Ectodermal cell (in vitro differentiated cells): ENCODE measurements at regions not wholly inside any gene's neighbourhood (a gene's known extent, or its start where the extent isn't known, plus 50 kb on each side); places are given as distances from the start of the nearest gene placed in this dataset.

Experiments
- H3K27ac ChIP-seq: 2 replicates; pipeline ENCODE4 v1.7.0; 2013; ENCODE audit warnings: mild to moderate bottlenecking, low read depth, low read length; ENCODE audit not compliant: insufficient read depth, poor library complexity, severe bottlenecking
- H3K27me3 ChIP-seq: 2 replicates; pipeline ENCODE4 v1.7.0; 2013; ENCODE audit warnings: mild to moderate bottlenecking, low read length; ENCODE audit not compliant: insufficient read depth, control insufficient read depth, poor library complexity, severe bottlenecking
- H3K36me3 ChIP-seq: one replicate; pipeline ENCODE4 v1.7.0; 2013; ENCODE audit warnings: low read length; ENCODE audit not compliant: control insufficient read depth, insufficient read depth
- H3K4me1 ChIP-seq: one replicate; pipeline ENCODE4 v1.7.0; 2013; ENCODE audit warnings: low read length; ENCODE audit not compliant: control insufficient read depth, insufficient read depth
- H3K4me3 ChIP-seq: 2 replicates; pipeline ENCODE4 v1.7.0; 2013; ENCODE audit warnings: low read depth, low read length, control low read depth; ENCODE audit not compliant: insufficient read depth
- H3K9me3 ChIP-seq: 2 replicates; pipeline ENCODE4 v1.7.0; 2013; ENCODE audit warnings: mild to moderate bottlenecking, low read length, moderate library complexity; ENCODE audit not compliant: control insufficient read depth
- WGBS, 2 experiments: methylation state at CpG; one replicate each; pipeline ENCODE4 v1.1.7; 2013; ENCODE audit warnings: missing lambda C conversion rate in 2 of 2; 5-methylcytosine and 5-hydroxymethylcytosine counted together

DNA sequence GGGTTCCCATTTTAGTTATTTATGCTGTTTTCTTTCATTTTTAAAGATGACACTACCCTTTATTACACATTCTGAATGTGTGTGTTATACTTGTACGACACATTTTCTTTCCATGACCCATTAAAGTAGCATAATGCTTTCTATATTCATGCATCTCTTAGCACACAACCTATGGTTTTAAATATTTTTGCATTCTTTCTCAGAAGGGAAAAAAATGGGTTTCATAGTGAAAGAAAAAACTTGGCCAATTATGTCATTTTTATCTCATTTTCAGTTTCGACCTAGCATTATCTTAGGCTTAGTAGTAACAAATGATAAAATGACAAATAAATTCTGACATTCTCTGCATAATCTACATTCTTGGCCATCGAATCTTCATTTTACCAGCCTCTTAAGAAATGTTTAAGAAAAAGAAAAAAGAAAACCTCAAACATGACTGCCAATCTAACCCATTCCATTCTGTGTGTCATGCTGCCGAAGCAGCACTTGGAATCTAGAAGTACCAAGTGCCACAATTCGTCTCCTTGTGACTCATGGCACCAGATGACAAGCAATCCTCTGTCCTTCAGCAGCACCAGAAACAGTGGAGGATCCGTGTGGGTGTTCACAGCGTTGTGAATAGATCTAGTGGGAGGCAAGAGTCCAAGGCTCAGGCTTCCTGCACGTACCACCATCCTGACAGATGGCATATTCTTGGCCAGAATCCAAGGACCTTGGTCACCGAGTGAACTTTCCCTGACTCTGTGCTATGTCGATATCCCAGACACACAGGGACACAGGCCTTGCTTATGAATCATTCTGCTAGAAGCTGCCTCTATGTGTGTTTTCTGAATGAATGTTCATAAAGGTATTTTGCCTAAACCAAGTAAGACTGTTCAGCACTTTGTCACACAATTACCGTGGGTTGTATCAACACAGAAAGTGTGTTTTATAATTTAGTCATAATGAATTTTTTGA is 502.7 kb downstream of the NR2F1-AS1 start:
- Histone ChIP-seq H3K9me3 (no peaks in the 10 kb centered on the region), H3K27ac (no peak overlapping the region), H3K4me1 (no peaks in the 10 kb centered on the region), H3K27me3 (no peaks in the 10 kb centered on the region), H3K4me3 (no peak overlapping the region), H3K36me3 (no peaks in the 10 kb centered on the region)
- 90 to 93% methylated on average over 9 of the region's 11 CpGs for WGBS, 2 experiments

DNA sequence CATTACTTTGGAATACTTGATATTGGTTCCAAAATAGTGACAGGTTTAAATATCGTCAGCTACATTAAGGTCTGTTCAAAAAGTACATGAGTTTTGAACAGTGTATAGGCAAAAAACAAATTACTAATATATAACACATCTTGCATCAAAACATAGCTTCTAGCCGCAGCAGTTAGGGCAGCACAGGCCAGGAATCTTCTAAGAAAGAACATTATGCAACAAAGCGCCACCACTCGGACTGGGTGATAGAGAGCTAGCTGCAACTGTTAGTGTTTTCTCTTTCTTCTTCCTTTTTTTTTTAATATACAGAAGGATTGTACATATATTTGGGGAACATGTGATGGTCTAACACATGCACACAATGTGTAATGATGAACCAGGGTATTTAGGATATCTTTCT is 504.5 kb downstream of the NR2F1-AS1 start:
- no peaks in the 10 kb centered on the region for H3K36me3 ChIP-seq
- H3K4me3 ChIP-seq = no peak overlapping the region
- no peaks in the 10 kb centered on the region for H3K9me3 ChIP-seq
- 100% methylated on average over 3 of the region's 4 CpGs for WGBS, 2 experiments
- H3K27me3 ChIP-seq = no peaks in the 10 kb centered on the region
- no peaks in the 10 kb centered on the region for H3K4me1 ChIP-seq
- no peak overlapping the region for H3K27ac ChIP-seq

DNA sequence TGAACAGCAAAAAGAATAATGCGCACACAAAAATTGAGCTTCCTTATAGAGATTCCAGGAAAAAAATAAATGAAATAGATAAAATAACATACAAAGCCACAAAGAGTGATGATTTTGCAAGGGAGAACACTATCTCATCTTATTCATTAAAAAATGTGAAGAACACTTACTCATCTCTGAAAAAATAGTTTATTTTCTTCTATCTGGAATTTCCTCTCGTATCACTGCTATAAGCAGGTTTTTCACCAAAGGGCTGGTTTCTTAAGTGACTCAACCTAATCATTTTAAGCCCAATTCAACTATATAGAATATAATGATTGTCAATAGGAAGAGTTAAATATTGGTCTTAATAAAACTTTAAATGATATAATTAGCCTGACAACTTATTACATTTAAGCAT is 504.9 kb downstream of the NR2F1-AS1 start:
- Histone ChIP-seq H3K27me3 (no peaks in the 10 kb centered on the region), H3K27ac (no peak overlapping the region), H3K9me3 (no peaks in the 10 kb centered on the region), H3K4me1 (no peaks in the 10 kb centered on the region), H3K4me3 (no peak overlapping the region), H3K36me3 (no peaks in the 10 kb centered on the region)
- WGBS, 2 experiments = 90% methylated on average over 1 of the region's 2 CpGs; no CpG with 5 or more reads in 1 of the 2 experiments

DNA sequence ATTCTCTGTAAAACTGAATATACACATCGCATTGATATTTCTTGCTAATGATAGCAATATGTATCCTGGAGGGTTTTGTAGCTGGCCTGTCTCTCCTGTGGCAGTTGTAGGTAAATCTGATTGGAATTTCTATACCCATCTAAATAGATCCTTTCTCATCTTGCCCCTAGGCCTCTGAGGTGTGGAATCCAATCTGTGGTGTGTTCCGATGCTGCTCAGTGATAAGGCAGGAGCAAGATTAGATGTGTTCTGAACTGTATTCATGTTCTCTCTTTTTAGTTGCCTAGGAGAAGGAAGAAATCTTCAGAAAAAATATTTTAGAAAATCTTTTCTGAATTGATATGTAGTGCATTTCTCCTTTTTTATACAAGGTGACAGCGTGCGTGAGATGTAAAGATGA is 507.5 kb downstream of the NR2F1-AS1 start:
- 98 to 100% methylated on average over 3 to 4 of the region's 4 CpGs for WGBS, 2 experiments
- H3K4me3 ChIP-seq = no peak overlapping the region
- H3K27ac ChIP-seq = no peak overlapping the region
- no peaks in the 10 kb centered on the region for H3K27me3 ChIP-seq
- no peaks in the 10 kb centered on the region for H3K36me3 ChIP-seq
- no peaks in the 10 kb centered on the region for H3K9me3 ChIP-seq
- no peaks in the 10 kb centered on the region for H3K4me1 ChIP-seq

DNA sequence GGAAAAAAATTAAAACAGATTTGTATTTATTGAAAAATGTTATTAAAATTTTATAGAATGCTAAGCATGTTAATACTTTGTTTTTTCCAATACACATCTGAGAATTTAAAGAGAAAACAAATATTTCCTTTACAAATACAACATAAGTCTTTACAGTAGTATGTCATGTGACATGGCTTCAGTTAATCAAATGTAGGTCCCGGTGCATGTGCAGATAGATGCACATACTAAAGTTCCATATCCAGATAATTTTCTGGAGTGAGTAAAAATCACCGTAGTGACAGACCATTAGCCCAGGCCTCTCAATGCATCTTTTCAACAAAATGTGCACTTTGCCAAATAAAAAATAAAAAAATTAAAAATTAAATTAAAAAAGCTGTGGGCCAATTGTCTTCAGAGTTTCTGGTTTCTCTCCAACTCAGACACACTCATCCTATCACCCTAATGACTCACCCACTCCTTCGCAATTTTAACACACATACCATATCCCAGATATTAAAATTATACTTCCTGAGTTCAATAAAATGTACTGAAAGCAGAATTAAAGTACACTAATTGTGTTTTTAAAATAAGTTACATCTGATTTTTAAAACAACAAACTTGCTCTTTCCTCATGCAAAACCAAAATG is 508.1 kb downstream of the NR2F1-AS1 start:
- H3K27ac ChIP-seq = no peak overlapping the region
- no peaks in the 10 kb centered on the region for H3K36me3 ChIP-seq
- H3K9me3 ChIP-seq = no peaks in the 10 kb centered on the region
- H3K4me3 ChIP-seq = no peak overlapping the region
- WGBS, 2 experiments = 94 to 95% methylated on average over 3 of the region's 3 CpGs
- no peaks in the 10 kb centered on the region for H3K4me1 ChIP-seq
- H3K27me3 ChIP-seq = no peaks in the 10 kb centered on the region

DNA sequence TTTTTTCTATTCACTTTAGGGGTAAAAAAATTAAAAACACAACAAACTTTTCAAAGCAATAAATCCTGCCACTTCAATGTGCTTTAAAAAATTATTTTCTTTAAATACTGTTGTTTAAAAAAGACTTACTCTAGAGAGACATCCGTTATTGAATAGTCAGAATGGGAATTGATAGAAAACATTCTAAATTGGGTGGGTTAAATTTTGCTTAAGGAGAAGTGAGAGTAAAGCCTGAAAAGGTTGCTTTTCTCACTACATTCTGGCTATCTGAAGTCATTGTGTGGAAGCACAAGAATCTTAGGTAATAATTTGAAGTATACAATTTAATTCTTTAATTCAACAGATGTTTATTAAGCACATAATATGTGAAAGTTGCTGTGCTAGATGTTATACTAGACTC is 509.3 kb downstream of the NR2F1-AS1 start:
- H3K36me3 ChIP-seq = no peaks in the 10 kb centered on the region
- no peak overlapping the region for H3K27ac ChIP-seq
- H3K4me1 ChIP-seq = no peaks in the 10 kb centered on the region
- no peaks in the 10 kb centered on the region for H3K9me3 ChIP-seq
- no peaks in the 10 kb centered on the region for H3K27me3 ChIP-seq
- H3K4me3 ChIP-seq = no peak overlapping the region
- WGBS, 2 experiments = 100% methylated on average over 1 of the region's 1 CpG

DNA sequence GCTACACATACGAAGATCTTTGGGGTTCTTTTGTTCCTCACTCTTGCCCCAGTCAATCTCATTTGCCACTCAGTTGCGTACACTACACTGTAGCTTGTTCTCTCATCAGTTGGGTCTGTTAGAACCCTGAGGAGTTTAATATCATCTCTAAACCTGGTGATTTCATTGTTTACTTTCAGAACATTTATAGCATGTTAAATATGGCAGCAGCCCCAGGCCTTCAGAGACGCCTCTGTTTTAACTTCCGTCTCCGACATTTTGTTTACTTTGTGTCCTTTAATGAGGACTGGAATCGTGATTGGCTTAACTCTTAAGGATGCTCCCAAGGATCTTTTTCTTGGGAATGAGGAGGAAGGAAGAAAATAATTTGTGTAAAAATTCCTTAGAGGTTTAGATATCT is 510.1 kb downstream of the NR2F1-AS1 start:
- H3K9me3 ChIP-seq = no peaks in the 10 kb centered on the region
- no peak overlapping the region for H3K27ac ChIP-seq
- H3K4me1 ChIP-seq = no peaks in the 10 kb centered on the region
- no peak overlapping the region for H3K4me3 ChIP-seq
- WGBS, 2 experiments = 94 to 96% methylated on average over 6 of the region's 6 CpGs
- no peaks in the 10 kb centered on the region for H3K27me3 ChIP-seq
- no peaks in the 10 kb centered on the region for H3K36me3 ChIP-seq

DNA sequence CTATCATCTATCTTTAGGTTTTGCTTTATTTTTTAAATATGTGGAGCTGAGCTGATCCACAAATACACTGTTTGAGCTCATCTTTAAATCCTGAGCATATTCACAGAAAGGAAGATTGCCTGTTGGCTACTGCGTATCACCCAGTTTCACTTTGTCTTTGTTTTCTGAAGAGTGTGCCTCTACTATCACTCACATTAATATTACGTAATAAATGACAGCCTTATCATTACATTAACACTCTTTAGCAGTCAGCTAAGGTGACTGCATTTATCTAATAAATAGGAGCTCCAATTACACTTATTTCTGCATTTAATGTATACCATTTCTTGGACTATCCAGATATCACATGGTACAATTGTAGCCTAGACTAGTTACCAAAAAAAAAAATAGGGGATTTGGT is 511.7 kb downstream of the NR2F1-AS1 start:
- H3K4me1 ChIP-seq = no peaks in the 10 kb centered on the region
- no peaks in the 10 kb centered on the region for H3K27me3 ChIP-seq
- no peak overlapping the region for H3K27ac ChIP-seq
- H3K9me3 ChIP-seq = no peaks in the 10 kb centered on the region
- H3K36me3 ChIP-seq = no peaks in the 10 kb centered on the region
- 90 to 98% methylated on average over 2 of the region's 2 CpGs for WGBS, 2 experiments
- H3K4me3 ChIP-seq = no peak overlapping the region

DNA sequence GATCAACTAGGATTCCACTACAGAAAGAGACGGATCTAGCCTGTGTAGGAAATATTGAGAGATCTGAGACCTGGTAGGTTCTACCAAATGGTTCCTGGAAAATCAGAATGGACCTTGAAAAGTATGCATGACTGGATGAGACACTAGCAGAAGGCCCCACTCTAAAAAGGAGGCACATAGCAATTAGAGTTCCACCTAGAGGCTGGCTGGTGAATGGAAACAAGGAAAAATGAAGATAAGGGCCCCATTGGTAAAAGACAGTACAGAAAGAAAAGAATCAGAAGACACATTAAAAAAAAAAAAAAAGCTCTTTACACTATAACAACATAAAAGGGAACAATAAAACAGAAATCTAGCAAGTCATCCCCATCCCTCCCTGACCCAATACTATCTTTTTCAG is 518.5 kb downstream of the NR2F1-AS1 start:
- 100% methylated on average over 1 of the region's 1 CpG for WGBS, 2 experiments
- no peaks in the 10 kb centered on the region for H3K4me1 ChIP-seq
- no peaks in the 10 kb centered on the region for H3K9me3 ChIP-seq
- H3K4me3 ChIP-seq = no peak overlapping the region
- no peaks in the 10 kb centered on the region for H3K36me3 ChIP-seq
- H3K27me3 ChIP-seq = no peaks in the 10 kb centered on the region
- no peak overlapping the region for H3K27ac ChIP-seq

DNA sequence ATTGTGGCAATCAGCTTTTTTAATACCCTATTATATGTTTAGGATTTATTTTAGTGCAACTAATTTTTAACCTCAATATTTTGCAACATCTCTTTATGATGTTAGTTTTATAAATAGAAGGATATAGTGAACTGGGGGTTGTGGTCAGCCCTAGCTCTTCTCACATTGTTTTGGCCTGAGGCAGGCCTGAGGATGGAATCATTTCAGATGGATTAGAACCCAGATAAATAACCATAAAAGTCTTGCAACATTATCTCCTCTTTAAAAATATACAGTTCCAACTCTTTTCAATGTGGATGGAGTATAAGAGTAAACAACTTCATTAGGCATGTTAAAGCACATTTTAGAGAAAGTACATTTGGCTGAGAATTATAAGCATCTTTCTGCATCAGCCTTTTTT is 522.7 kb downstream of the NR2F1-AS1 start:
- Histone ChIP-seq H3K4me3 (no peak overlapping the region), H3K9me3 (no peaks in the 10 kb centered on the region)

More for the DNA sequence above, 522.7 kb downstream of the NR2F1-AS1 start:
- no peaks in the 10 kb centered on the region for H3K27me3 ChIP-seq
- no peaks in the 10 kb centered on the region for H3K4me1 ChIP-seq
- no peaks in the 10 kb centered on the region for H3K36me3 ChIP-seq
- no peak overlapping the region for H3K27ac ChIP-seq
